HFF-Myc (cell line): ENCODE measurements at regions not wholly inside any gene's neighbourhood (a gene's known extent, or its start where the extent isn't known, plus 50 kb on each side); places are given as distances from the start of the nearest gene placed in this dataset.
A peak's percentile ranks its signal among the peaks of the same experiment; 100 is the strongest.

Experiments used
- DNase-seq: peaks from one replicate; pipeline ENCODE4 v3.0.0-alpha.2; 2011; ENCODE audit warnings: low read depth; ENCODE audit errors: extremely low read depth
- H3K4me3 ChIP-seq: replicated peaks from 2 replicates; pipeline ENCODE4 v1.5.1; 2011; ENCODE audit warnings: low read depth, mild to moderate bottlenecking, control low read depth, low read length
- TF ChIP-seq, protein P1 (sequence below): IDR thresholded peaks from 2 replicates; pipeline ENCODE4 v1.5.1; 2012; ENCODE audit warnings: mild to moderate bottlenecking, low read depth, low read length, control low read depth; ENCODE audit errors: missing control alignments

DNA sequence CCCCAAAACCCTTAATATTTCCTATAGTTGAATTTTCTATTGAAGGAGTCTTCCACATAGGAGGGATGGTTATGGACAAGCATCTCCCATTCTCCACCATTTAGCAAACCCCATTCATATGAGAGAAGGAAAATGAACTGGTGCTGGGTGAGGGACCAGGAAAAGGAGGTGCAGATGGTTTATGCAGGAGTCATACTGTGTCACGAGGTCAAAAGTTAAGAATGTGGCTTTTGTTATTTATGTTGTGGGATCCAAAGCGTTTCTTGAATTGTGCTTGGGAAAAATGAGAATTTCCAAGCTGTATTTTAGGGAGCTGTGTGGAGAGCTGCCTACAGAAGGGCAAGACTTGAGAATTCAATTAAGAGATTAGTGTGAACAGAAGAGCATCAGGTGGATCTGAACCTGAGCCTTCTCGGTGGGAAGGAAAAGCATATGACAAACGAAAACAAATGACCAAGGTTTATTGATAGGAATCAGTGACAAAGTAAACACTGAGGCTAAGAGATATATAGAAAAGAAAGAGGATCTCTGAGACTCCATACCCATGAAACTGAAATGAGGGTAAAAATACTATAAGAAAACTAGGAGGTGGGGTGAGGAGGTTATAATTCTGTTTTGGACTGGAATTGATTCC is 473.3 kb upstream of the NR2F2 start:
- no peak overlapping the region for H3K4me3 ChIP-seq
- TF ChIP-seq, protein P1, sequence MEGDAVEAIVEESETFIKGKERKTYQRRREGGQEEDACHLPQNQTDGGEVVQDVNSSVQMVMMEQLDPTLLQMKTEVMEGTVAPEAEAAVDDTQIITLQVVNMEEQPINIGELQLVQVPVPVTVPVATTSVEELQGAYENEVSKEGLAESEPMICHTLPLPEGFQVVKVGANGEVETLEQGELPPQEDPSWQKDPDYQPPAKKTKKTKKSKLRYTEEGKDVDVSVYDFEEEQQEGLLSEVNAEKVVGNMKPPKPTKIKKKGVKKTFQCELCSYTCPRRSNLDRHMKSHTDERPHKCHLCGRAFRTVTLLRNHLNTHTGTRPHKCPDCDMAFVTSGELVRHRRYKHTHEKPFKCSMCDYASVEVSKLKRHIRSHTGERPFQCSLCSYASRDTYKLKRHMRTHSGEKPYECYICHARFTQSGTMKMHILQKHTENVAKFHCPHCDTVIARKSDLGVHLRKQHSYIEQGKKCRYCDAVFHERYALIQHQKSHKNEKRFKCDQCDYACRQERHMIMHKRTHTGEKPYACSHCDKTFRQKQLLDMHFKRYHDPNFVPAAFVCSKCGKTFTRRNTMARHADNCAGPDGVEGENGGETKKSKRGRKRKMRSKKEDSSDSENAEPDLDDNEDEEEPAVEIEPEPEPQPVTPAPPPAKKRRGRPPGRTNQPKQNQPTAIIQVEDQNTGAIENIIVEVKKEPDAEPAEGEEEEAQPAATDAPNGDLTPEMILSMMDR, result no peak
- DNase-seq, result peak; percentile 29

DNA sequence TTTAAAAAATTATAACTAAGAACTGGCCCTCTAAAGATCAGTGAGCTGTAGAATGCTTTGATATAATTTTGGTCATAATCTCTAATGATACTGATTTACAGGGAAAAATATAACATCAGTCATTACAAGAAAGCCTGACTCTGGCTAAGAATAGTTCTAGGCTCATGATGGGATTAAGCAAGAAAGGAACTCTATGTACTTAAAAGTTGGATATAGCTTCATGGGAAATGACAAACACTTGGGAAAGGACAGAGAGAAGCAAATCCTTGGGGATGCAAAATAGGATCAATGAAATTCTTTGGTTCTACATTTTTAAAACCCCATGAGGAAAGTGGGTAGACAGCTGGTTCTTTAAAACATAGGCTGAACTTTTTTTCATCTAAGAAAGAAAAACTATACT is 472.7 kb upstream of the NR2F2 start:
- DNase-seq, result no peak
- TF ChIP-seq, protein P1, result no peak
- H3K4me3 ChIP-seq, result no peak overlapping the region

DNA sequence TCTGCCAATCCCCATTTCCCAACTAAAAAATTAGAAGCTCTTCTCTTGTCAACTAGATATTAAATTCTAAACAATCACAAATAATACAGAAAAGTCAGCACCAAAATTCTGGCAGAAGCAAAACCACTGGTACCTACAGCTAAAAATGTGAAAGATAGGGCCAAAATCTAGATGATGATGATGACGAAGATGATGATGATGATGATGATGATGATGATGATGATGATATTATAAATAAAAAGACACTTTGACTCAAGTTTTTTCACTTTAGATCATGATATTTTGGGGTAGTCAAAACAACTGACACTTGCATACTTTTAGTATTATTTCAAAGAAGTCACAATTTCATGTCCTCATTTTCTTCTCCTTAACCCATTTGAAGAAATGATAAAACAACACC is 470.1 kb upstream of the NR2F2 start:
- TF ChIP-seq, protein P1, result no peak
- no peak for DNase-seq
- H3K4me3 ChIP-seq, result no peak overlapping the region

DNA sequence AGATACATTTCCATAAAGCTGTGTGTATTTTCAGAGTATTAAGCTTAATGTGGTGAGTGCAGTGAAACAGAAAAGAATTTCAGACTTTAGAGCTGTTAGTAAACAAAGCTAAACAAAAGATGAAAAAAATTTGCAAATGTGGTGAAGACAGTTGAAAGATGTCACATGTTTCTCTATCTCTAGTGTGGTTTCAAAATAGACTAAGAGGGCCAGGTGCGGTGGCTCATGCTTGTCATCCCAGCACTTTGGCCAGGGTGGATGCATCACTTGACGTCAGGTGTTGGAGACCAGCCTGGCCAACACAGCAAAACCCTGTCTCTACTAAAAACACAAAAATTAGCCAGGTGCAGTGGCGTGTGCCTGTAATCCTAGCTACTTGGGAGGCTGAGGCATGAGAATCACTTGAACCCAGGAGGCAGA is 466.0 kb upstream of the NR2F2 start:
- TF ChIP-seq, protein P1, result no peak
- no peak for DNase-seq
- H3K4me3 ChIP-seq, result no peak overlapping the region

DNA sequence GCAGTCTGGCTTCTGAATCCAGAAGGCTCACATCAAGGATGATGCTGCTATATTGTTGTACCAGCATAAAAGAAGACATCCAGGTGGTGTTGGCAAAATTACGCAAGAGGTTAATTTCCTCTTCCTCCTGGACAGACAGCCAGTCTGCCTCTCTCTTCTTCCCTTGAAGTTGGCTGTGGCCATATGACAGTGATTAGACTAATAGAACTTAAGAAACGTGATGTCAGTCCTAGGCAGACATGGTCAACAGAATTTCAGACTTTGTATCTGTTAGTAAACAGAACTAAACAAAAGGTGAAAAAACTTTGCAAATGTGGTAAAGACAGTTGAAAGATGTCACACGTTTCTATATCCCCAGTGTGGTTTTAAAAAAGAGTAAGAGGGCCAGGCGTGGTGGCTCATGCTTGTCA is 465.2 kb upstream of the NR2F2 start:
- TF ChIP-seq, protein P1, result no peak
- DNase-seq, result no peak
- H3K4me3 ChIP-seq, result no peak overlapping the region

DNA sequence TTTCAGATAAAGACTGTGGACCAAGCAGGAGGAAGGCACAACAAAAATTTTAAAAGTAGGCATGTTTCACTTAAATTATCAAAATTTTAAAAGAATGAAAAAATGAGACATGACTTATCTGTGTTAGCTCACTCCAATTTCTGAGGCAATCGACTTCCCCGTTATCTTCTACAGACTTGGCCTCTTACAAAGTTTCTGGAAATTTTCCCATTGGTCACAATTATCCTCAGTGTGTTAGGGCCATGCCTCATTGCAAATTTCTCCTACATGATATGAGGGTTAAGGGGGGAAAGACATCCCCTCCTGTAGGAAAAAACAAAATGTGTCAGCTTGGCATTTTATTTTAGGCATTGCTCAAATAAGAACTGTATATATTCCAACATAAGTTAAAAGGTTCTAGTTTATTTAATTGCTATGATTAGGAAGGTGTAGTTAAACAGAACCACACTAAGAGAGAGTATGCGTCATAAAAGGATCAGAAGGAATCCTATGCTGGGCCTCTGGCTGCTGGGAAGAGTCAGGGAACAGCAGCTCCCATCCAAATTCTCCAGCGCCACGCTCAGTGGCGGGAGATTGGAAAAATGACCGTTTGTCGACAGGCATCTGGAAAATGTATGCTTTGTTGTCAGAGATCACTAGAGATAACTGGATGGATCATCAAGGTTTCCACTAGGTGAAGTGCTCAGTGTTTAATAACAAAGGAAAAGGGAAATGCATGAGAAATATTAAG is 463.6 kb upstream of the NR2F2 start:
- no peak for DNase-seq
- TF ChIP-seq, protein P1, result no peak
- no peak overlapping the region for H3K4me3 ChIP-seq
